ENCODE measurements at regions not wholly inside any gene's neighbourhood (a gene's known extent, or its start where the extent isn't known, plus 50 kb on each side); places are given as distances from the start of the nearest gene placed in this dataset.

GRCh38 chr16:49018259-49018931 lies 263.2 kb downstream of the CBLN1 start:
- Histone ChIP-seq H3F3A (ENCODE audit: control insufficient read depth, insufficient read depth) (no peaks in the 10 kb centered on the region), H3K4me2 (ENCODE audit: low read length) (no peak overlapping the region), H3K27ac (ENCODE audit: low read depth, low read length) (no peak overlapping the region), H3K4me3 (ENCODE audit: low read length) (no peak overlapping the region), H3K9me3 (ENCODE audit: control insufficient read depth, insufficient read depth, low read length) (no peaks in the 10 kb centered on the region), H3K27me3 (ENCODE audit: control insufficient read depth, low read length) (no peaks in the 10 kb centered on the region), H3K36me3 (ENCODE audit: control insufficient read depth, low read length) (no peaks in the 10 kb centered on the region), H3K79me2 (ENCODE audit: control insufficient read depth, low read length) (no peaks in the 10 kb centered on the region), H3K9me2 (replicated peaks; ENCODE audit: control insufficient read depth, low read length) (no peaks in the 10 kb centered on the region), H3K4me1 (ENCODE audit: control insufficient read depth, low read length) (no peaks in the 10 kb centered on the region), H4K20me1 (ENCODE audit: control insufficient read depth, insufficient read depth, low read depth, low read length) (no peaks in the 10 kb centered on the region)
- no peak for TF ChIP-seq CTCF (IDR thresholded peaks at IDR 0.05; ENCODE audit: low read depth, low read length, poor library complexity, severe bottlenecking)
- TF ChIP-seq EZH2phosphoT487 (IDR thresholded peaks at IDR 0.05; ENCODE audit: borderline replicate concordance, low read length), result no peak

GRCh38 chr16:49017501-49017900 lies 264.1 kb downstream of the CBLN1 start:
- no peaks in the 10 kb centered on the region for H3K9me3 ChIP-seq (ENCODE audit: control insufficient read depth, insufficient read depth, low read length)
- H3K4me3 ChIP-seq (ENCODE audit: low read length), result no peak overlapping the region
- no peaks in the 10 kb centered on the region for H3K4me1 ChIP-seq (ENCODE audit: control insufficient read depth, low read length)
- H3K27me3 ChIP-seq (ENCODE audit: control insufficient read depth, low read length), result no peaks in the 10 kb centered on the region
- H3K27ac ChIP-seq (ENCODE audit: low read depth, low read length), result no peak overlapping the region
- no peaks in the 10 kb centered on the region for H3K36me3 ChIP-seq (ENCODE audit: control insufficient read depth, low read length)
- H3K79me2 ChIP-seq (ENCODE audit: control insufficient read depth, low read length), result no peaks in the 10 kb centered on the region
- no peaks in the 10 kb centered on the region for H3K9me2 ChIP-seq (replicated peaks; ENCODE audit: control insufficient read depth, low read length)
- TF ChIP-seq EZH2phosphoT487 (IDR thresholded peaks at IDR 0.05; ENCODE audit: borderline replicate concordance, low read length) (no peak), CTCF (IDR thresholded peaks at IDR 0.05; ENCODE audit: low read depth, low read length, poor library complexity, severe bottlenecking) (no peak)
- H3F3A ChIP-seq (ENCODE audit: control insufficient read depth, insufficient read depth), result no peaks in the 10 kb centered on the region
- H4K20me1 ChIP-seq (ENCODE audit: control insufficient read depth, insufficient read depth, low read depth, low read length), result no peaks in the 10 kb centered on the region
- H3K4me2 ChIP-seq (ENCODE audit: low read length), result no peak overlapping the region

- Histone ChIP-seq H3K27me3 (ENCODE audit: control insufficient read depth, low read length) (no peaks in the 10 kb centered on the region), H3K27ac (ENCODE audit: low read depth, low read length) (no peak overlapping the region), H3K4me3 (ENCODE audit: low read length) (no peak overlapping the region), H4K20me1 (ENCODE audit: control insufficient read depth, insufficient read depth, low read depth, low read length) (no peaks in the 10 kb centered on the region), H3F3A (ENCODE audit: control insufficient read depth, insufficient read depth) (no peaks in the 10 kb centered on the region), H3K4me1 (ENCODE audit: control insufficient read depth, low read length) (no peaks in the 10 kb centered on the region), H3K4me2 (ENCODE audit: low read length) (no peak overlapping the region), H3K79me2 (ENCODE audit: control insufficient read depth, low read length) (no peaks in the 10 kb centered on the region), H3K9me3 (ENCODE audit: control insufficient read depth, insufficient read depth, low read length) (no peaks in the 10 kb centered on the region), H3K9me2 (replicated peaks; ENCODE audit: control insufficient read depth, low read length) (no peaks in the 10 kb centered on the region), H3K36me3 (ENCODE audit: control insufficient read depth, low read length) (no peaks in the 10 kb centered on the region)
- no peak for TF ChIP-seq CTCF (IDR thresholded peaks at IDR 0.05; ENCODE audit: low read depth, low read length, poor library complexity, severe bottlenecking)
- TF ChIP-seq EZH2phosphoT487 (IDR thresholded peaks at IDR 0.05; ENCODE audit: borderline replicate concordance, low read length), result no peak
These were observed 265.2 kb downstream of the CBLN1 start for GRCh38 chr16:49016461-49016860.
